HAP-1 (cell line): ENCODE measurements at regions not wholly inside any gene's neighbourhood (a gene's known extent, or its start where the extent isn't known, plus 50 kb on each side); places are given as distances from the start of the nearest gene placed in this dataset.

Experiments
- DNase-seq, 2 experiments: peaks; one replicate each; pipeline ENCODE4 v3.0.0-alpha.2; 2016 to 2020; ENCODE audit warnings: low spot score in 2 of 2
- H3K27me3 ChIP-seq: fragments of 250-450 bp; sonication (Bioruptor Pico); 2 replicates; pipeline ENCODE4 v1.5.1; 2020; ENCODE audit warnings: low read depth, mild to moderate bottlenecking, moderate library complexity
- H3K36me3 ChIP-seq: fragments of 250-450 bp; sonication (Bioruptor Pico); replicated peaks from 2 replicates; pipeline ENCODE4 v1.5.1; 2020; ENCODE audit warnings: mild to moderate bottlenecking
- H3K4me1 ChIP-seq: fragments of 250-450 bp; sonication (Bioruptor Pico); 2 replicates; pipeline ENCODE4 v1.5.1; 2020; ENCODE audit warnings: mild to moderate bottlenecking
- H3K4me3 ChIP-seq: fragments of 250-450 bp; sonication (Bioruptor Pico); 2 replicates; pipeline ENCODE4 v1.5.1; 2020; ENCODE audit warnings: mild to moderate bottlenecking, moderate library complexity
- H3K9me3 ChIP-seq: fragments of 250-450 bp; sonication (Bioruptor Pico); 2 replicates; pipeline ENCODE4 v1.5.1; 2020; ENCODE audit warnings: mild to moderate bottlenecking, moderate library complexity
- in situ Hi-C: fragments of 300-500 bp; cut with MboI; formaldehyde crosslinking; loops from 3 replicates; pipeline ENCODE4 v1.14.3; 2020; ENCODE audit warnings: low sequenced_read_pairs, inconsistent platforms, mixed read lengths

GRCh38 chr7:41052201-41052600 is 650.7 kb downstream of the INHBA start:
- DNase-seq: no peak
- no peaks in the 10 kb centered on the region for H3K9me3 ChIP-seq
- no peak overlapping the region for H3K4me3 ChIP-seq
- H3K36me3 ChIP-seq: no peaks in the 10 kb centered on the region
- H3K27me3 ChIP-seq: no peaks in the 10 kb centered on the region
- in situ Hi-C loops: no loop called here
- no peaks in the 10 kb centered on the region for H3K4me1 ChIP-seq

- Histone ChIP-seq H3K36me3 (no peaks in the 10 kb centered on the region), H3K27me3 (no peaks in the 10 kb centered on the region), H3K4me1 (no peaks in the 10 kb centered on the region), H3K4me3 (no peak overlapping the region), H3K9me3 (no peaks in the 10 kb centered on the region)
- no peak for DNase-seq
- in situ Hi-C loops: no loop called here
These were observed 651.4 kb downstream of the INHBA start for GRCh38 chr7:41051535-41051934.

DNA sequence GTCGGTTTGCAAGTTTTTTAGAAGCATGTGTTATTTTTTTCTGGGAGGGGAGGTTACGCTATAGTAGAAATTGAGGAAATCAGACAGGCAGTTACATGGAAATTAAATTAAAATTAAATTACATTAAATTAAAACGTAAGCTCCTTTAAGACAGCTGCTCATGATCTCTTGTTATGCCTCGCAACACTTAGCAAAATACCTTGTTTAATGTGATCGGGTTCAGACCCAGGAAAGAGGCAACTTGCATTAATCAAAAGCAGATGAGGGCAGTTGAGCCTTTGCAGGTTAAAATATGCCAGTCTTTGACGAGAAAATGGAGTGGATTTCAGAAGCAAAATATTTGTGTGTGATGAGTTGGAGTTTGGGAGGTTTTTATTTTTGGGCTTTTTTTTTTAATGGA is 651.8 kb downstream of the INHBA start:
- Histone ChIP-seq H3K9me3 (no peaks in the 10 kb centered on the region), H3K4me3 (no peak overlapping the region), H3K27me3 (no peaks in the 10 kb centered on the region), H3K4me1 (no peaks in the 10 kb centered on the region), H3K36me3 (no peaks in the 10 kb centered on the region)
- no peak for DNase-seq
- in situ Hi-C loops: no loop called here

DNA sequence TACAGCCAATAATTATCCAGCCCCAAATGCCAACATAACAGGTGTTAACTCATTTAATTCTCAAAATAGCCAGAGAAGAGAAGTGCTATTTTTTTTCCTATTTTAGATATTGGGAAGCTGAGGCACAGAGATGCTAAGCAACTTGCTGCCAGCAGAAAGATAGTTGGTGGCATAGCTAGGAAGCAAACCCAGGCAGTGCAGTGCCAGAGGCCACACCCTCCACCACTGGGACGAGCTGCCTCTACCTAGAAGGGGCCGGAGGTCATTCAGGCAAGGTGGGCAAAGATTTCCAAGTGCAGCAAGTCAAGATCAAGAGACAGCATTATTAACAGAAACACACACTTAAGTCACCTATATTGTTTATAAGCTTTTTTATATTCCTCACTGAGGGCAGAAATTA is 654.1 kb downstream of the INHBA start:
- in situ Hi-C loops: no loop called here
- no peaks in the 10 kb centered on the region for H3K36me3 ChIP-seq
- no peak for DNase-seq
- H3K27me3 ChIP-seq: no peaks in the 10 kb centered on the region
- H3K4me1 ChIP-seq: no peaks in the 10 kb centered on the region
- H3K9me3 ChIP-seq: no peaks in the 10 kb centered on the region
- no peak overlapping the region for H3K4me3 ChIP-seq

DNA sequence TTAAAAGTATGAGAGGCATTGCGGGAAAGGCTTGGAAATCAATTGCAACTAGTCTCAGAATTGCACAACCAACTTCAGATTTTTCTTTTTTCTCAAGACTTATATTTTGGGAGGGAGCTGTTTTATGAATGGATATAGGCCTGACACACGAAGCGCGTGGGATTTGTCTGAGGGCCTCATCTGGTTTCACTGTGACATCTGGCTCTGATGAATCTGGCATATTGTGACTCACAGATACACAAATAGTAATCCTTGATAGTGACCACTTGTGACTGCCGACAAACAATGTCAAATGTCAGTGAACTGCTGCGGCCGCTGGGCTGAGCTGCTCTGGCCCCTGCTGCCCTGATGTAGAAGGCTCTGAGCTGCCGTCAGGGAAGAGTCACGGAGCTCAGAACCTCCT is 655.1 kb downstream of the INHBA start:
- no peaks in the 10 kb centered on the region for H3K4me1 ChIP-seq
- DNase-seq: no peak
- no peak overlapping the region for H3K4me3 ChIP-seq
- no peaks in the 10 kb centered on the region for H3K36me3 ChIP-seq
- H3K9me3 ChIP-seq: no peaks in the 10 kb centered on the region
- H3K27me3 ChIP-seq: no peaks in the 10 kb centered on the region
- in situ Hi-C loops: no loop called here

- Histone ChIP-seq H3K9me3 (no peaks in the 10 kb centered on the region), H3K4me3 (no peak overlapping the region), H3K36me3 (no peaks in the 10 kb centered on the region), H3K4me1 (no peaks in the 10 kb centered on the region), H3K27me3 (no peaks in the 10 kb centered on the region)
- in situ Hi-C loops: no loop called here
- no peak for DNase-seq
These were observed 655.7 kb downstream of the INHBA start for GRCh38 chr7:41047211-41047610.

DNA sequence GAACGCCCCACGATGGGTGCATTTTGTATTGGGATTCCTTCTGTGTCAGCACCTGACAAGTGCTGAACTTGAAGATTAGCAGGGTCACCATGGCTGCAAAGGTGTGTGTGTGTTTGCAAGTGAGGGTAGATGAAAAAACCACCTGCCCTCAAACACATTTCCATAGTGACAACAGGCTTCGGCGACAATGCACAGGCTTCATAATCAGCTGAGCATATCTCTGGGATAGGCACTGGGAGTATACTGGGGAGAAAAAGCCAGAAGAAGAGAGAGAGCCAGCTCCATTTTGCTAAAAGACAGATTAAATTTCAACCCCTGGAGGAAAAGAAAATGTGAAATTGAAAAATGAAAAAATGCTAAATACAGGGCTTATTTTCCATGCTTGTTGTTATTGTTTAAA is 656.1 kb downstream of the INHBA start:
- Histone ChIP-seq H3K36me3 (no peaks in the 10 kb centered on the region), H3K4me3 (no peak overlapping the region), H3K4me1 (no peaks in the 10 kb centered on the region), H3K9me3 (no peaks in the 10 kb centered on the region), H3K27me3 (no peaks in the 10 kb centered on the region)
- in situ Hi-C loops: no loop called here
- DNase-seq: no peak

GRCh38 chr7:41046221-41046761 is 656.6 kb downstream of the INHBA start:
- Histone ChIP-seq H3K9me3 (no peaks in the 10 kb centered on the region), H3K4me1 (no peaks in the 10 kb centered on the region), H3K4me3 (no peak overlapping the region), H3K27me3 (no peaks in the 10 kb centered on the region), H3K36me3 (no peaks in the 10 kb centered on the region)
- DNase-seq: no peak
- in situ Hi-C loops: no loop called here

GRCh38 chr7:41045556-41046123 is 657.2 kb downstream of the INHBA start:
- in situ Hi-C loops: no loop called here
- Histone ChIP-seq H3K9me3 (no peaks in the 10 kb centered on the region), H3K4me1 (no peaks in the 10 kb centered on the region), H3K36me3 (no peaks in the 10 kb centered on the region), H3K4me3 (no peak overlapping the region), H3K27me3 (no peaks in the 10 kb centered on the region)
- DNase-seq: no peak

DNA sequence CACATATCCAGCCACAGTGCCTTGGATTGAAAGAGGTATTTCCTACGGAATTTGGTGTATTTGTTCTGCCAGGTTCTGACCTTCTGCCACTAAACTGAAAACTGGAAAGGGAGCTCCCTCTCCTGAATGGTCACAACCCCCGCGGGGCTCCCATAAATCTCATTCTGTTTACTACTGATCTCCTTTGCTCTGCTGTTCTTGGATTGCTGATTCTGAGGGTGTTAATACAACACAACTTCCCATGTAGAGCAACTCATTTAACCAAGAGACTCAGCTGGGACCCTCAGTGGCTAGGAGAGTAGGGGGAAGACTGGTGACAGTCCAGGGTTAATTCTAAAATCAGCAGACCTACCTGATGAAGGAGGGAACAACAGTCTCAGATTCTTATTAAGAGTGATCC is 662.9 kb downstream of the INHBA start:
- no peaks in the 10 kb centered on the region for H3K27me3 ChIP-seq
- no peak for DNase-seq
- H3K36me3 ChIP-seq: no peaks in the 10 kb centered on the region
- H3K9me3 ChIP-seq: no peaks in the 10 kb centered on the region
- H3K4me3 ChIP-seq: no peak overlapping the region
- no peaks in the 10 kb centered on the region for H3K4me1 ChIP-seq
- in situ Hi-C loops: no loop called here

- in situ Hi-C loops: no loop called here
- no peak for DNase-seq
- Histone ChIP-seq H3K4me3 (no peak overlapping the region), H3K9me3 (no peaks in the 10 kb centered on the region), H3K27me3 (no peaks in the 10 kb centered on the region), H3K4me1 (no peaks in the 10 kb centered on the region), H3K36me3 (no peaks in the 10 kb centered on the region)
These were observed 663.4 kb downstream of the INHBA start for GRCh38 chr7:41039386-41039953.

DNA sequence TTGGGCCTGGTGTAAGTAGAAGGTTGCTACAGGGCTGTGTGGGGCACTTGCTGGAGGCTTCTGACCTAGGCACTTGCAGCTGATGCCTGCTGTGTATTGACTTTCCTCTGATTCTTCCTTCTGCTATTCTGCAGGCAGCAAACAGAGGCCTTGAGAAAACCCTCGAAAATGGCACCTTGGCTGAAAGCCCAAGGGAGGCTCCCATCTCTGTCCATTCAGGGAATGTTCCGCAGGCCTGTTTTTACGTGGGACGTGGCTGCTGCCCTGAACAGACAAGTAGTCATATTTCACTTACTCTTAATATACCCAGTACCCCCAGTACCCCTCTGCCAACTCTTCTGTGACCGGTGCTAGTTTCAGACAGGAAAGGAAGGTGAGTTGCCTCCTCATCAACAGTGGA is 664.7 kb downstream of the INHBA start:
- no peak for DNase-seq
- Histone ChIP-seq H3K36me3 (no peaks in the 10 kb centered on the region), H3K27me3 (no peaks in the 10 kb centered on the region), H3K4me1 (no peaks in the 10 kb centered on the region), H3K4me3 (no peak overlapping the region), H3K9me3 (no peaks in the 10 kb centered on the region)
- in situ Hi-C loops: no loop called here

GRCh38 chr7:41037691-41038090 is 665.2 kb downstream of the INHBA start:
- no peak for DNase-seq
- Histone ChIP-seq H3K4me1 (no peaks in the 10 kb centered on the region), H3K9me3 (no peaks in the 10 kb centered on the region), H3K4me3 (no peak overlapping the region), H3K27me3 (no peaks in the 10 kb centered on the region), H3K36me3 (no peaks in the 10 kb centered on the region)
- in situ Hi-C loops: no loop called here

GRCh38 chr7:41035794-41036193 is 667.1 kb downstream of the INHBA start:
- in situ Hi-C loops: no loop called here
- no peak for DNase-seq
- H3K4me3 ChIP-seq: no peak overlapping the region
- H3K36me3 ChIP-seq: no peaks in the 10 kb centered on the region
- no peaks in the 10 kb centered on the region for H3K27me3 ChIP-seq
- no peaks in the 10 kb centered on the region for H3K4me1 ChIP-seq
- H3K9me3 ChIP-seq: no peaks in the 10 kb centered on the region

DNA sequence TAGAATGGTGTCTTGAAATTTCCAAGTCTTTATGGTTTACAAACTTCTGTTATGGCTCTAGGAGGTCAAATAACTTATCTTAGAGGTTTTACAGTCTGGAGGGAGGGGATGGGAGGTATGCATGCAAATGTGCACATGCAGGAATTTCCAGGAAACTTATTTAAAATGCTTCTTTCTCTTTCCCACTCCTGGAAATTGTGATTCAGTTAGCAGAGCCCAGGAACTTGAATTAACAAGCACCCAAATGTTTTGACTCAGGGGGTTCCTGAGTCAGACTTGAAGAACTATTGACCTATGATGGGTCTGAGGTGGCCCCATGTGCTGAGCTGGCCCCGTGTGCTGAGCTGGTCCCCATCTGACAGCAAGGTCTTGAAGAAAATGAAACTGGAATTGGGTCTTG is 669.4 kb downstream of the INHBA start:
- no peaks in the 10 kb centered on the region for H3K36me3 ChIP-seq
- H3K4me3 ChIP-seq: no peak overlapping the region
- no peaks in the 10 kb centered on the region for H3K27me3 ChIP-seq
- H3K9me3 ChIP-seq: no peaks in the 10 kb centered on the region
- no peaks in the 10 kb centered on the region for H3K4me1 ChIP-seq
- in situ Hi-C loops: no loop called here
- DNase-seq: no peak
